SKM-1 (cell line): ENCODE measurements at regions not wholly inside any gene's neighbourhood (a gene's known extent, or its start where the extent isn't known, plus 50 kb on each side); places are given as distances from the start of the nearest gene placed in this dataset.

Experiments
- DNase-seq: peaks from one replicate; lab custom pipeline; 2025; ENCODE audit not compliant: unreplicated experiment; lab: John Stamatoyannopoulos, UW

DNA sequence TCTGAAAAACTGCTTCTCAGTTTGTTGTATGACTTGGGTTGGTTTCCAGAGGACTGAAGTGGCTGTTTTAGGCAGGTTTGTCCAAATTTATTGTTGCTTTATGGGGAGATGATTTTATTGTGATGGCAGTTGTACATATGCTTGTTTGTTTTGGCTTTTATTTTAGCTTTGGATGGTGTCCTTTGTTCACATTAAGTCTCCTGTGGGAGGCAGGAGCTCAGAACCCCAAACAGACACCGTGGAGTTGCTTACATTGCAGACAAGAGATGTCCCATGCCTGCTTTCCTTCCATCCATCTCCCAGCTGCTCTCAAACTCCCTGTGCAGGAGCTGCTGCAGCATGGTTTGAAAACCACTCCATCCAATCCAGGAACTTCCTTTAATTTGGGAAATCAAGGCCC lies 414.7 kb downstream of the LPIN1 start:
- no peak for DNase-seq

DNA sequence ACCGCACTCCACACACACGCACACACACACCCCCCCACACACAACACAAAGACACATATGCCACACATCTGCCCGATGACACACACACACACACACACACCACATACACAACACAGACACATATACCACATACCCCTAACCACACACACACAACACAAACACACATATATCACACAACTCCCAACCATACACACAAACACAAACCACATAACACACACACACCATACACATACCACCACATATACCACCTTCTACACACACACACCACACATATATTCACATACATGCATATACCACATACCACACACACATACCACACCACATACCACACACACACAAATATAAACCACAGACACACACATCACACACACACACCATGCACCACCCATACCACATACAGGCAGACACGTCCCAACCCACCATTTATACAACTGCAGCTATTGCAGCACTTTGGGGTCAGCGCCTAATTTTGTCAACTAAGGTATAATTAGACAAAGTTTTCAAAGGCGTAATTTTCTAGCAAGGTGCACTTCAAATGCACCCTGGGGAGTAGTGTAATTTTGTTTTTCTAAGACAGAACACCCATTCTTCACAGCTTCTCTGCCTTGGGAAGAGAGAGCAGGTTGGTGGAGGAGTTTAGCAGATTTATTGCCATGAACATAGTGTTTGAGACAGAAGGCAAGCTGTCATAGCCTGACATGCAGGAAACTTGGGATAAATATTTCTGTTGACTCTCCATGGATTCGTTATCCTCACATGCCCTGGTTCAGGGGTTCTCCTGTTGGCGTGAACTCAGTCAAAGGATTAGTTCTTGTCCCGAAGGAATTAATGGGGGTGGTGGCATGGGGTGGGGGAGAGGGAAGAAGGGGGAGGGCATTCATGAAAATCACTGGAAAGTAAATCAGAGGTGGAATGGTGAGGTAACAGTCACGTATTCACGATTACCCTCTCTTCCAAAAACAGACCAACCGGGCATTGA lies 416.1 kb downstream of the LPIN1 start:
- DNase-seq: no peak

DNA sequence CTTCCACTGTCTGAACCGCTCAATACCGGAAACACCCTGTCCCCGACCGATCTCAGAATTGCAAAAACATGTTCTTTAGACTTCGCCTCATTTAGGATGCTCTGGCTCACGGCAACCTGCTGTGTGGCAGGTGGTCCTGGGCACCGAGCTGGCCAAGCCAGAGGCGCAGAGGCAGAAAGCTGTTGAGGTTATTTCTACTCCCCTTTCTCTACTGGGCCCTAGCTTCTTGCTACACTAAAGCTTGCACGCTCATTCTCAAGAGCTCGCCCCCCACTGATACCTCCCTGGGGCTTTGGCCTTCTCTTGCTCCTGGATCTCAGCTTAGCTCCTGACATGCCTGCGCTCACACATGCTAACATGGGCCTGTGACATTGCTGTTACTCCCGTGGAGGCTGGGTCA lies 417.4 kb downstream of the LPIN1 start:
- DNase-seq: no peak

DNA sequence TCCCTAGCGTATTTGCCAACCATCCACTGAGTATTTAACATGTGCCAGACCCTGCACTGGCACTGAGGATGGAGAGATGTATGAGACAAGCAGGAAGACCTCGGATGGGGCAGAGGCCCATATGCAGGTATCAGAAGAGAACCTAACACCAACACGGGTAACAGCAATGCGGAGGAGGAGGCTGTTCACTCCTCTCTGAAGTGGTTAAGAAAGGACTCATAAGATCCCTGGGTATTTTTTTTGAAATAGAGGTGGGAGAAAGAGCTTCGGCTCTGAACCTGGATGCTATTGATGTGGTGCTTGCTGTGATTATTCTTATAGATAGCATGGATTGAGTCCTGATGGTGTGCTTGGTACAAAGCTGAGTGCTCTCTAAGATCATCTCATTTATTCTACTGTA lies 418.3 kb downstream of the LPIN1 start:
- DNase-seq: no peak

DNA sequence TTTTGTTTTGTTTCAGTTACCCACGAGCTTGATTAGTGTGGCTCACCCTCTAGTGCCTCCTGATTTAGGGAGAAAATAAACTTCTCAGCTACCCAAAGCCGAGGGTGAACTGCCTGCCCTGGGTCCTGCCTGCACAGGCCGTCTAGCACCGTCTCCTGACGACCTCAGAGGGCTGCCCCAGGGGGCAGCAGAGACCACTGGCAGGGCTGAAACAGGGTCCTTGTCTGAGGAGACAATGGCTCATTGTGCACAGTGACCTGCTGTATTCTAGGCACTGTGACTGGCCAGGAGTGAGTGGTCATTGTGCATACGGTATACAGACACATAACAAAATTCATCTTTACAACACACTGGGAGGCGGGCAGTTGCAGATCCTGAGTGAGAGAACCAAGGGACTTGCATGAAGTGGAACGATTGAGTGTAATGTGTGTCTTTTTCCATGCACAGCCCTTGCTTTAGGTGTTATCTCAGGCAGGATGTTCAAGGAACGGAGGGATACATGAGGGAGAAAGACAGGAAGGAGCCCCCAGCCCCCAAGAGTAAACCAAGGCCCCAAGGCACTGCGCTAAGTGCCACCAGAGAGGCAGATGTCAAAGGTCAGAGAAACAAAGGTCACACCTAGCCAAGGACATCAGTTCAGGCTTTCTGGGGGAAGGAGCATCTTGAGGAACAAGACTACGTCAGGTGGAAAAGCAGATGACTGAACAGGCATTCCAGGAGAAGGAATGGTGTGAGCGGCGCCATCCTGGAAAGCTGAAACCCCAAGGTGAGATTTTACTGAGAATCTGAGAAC lies 421.3 kb downstream of the LPIN1 start:
- DNase-seq: no peak

DNA sequence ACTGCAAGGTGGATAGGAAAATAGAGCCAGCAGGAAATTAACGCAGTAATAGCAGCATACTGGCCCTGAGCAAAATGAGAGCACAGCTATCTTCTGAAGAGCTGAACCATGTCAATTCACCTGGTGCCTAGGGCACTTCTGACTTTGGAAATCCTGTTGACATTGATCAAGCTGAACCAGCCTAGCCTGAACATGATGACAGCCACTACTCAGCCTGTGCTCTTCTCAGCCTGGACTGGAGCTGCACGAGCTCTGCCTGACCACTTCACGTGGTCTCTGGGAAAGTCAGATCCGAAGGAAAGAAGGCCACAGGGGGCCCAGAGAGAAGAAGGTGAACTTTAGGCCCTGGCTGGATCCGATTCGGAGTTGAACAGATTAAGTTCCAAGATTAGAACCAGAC lies 421.9 kb downstream of the LPIN1 start:
- no peak for DNase-seq

DNA sequence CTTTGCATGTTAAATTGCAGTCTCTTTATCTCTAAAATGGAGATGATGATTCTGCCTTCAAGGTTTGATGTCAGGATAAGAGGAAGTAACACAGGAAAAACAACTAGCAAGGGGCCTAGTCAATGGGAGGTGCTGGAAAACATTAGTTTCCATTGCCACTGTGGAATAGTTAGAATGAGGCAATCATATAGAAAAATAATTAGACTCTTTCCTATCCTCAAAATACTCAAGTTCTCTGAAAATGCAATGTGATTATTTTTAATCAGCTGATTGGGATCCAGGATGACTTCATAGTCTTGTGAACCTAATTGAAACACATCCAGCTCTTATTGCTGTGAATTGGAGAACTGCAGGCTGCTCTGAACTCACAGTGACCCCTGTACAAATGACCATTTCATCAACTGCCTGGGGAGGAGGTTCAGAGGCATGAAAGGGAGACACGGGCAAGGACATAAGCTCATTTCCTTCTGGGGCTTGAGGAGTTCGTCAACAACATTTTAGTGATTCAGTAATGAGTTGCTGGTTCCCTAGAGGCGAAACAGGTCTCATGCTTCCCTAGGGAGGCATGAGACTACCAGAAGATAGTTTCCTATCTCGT lies 422.5 kb downstream of the LPIN1 start:
- peak; percentile 92 for DNase-seq

DNA sequence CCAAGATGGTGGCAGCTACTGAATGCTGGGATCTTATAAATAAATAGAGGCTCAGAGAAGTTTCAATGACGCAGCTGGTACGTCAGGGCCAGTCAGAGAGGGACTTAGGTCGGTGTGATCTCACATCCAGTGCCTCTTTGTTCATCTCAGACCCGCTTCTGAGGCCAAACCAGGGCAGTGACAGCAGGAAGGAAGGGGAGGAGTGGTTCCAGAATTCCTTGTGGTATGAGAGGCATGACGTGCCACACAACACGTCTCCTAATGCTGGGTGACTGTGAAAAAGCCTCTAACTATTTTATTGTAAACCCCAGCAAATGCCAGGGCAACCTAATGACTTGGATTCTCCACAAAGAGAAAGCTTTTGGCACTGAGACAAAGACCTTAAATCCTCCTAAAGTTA lies 423.3 kb downstream of the LPIN1 start:
- no peak for DNase-seq

DNA sequence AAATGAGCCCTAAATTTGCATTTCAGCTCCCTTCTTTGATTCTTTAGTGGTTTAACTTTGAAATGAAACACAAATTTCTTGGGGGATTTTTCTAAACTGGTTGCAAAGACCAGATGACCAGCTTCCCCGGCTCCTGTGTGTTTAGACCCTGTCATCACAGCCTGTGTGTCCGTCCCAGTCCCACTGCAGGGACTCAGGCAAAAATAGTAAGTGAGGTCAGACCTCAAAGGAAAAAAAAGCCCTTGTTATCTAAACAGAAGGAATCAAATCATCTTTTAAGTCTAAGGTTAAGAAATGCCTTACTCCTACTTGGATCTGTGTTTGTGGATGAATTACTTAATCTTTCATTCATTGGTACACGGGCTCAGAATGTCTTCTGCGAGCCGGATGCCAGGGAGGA lies 423.7 kb downstream of the LPIN1 start:
- DNase-seq: no peak

DNA sequence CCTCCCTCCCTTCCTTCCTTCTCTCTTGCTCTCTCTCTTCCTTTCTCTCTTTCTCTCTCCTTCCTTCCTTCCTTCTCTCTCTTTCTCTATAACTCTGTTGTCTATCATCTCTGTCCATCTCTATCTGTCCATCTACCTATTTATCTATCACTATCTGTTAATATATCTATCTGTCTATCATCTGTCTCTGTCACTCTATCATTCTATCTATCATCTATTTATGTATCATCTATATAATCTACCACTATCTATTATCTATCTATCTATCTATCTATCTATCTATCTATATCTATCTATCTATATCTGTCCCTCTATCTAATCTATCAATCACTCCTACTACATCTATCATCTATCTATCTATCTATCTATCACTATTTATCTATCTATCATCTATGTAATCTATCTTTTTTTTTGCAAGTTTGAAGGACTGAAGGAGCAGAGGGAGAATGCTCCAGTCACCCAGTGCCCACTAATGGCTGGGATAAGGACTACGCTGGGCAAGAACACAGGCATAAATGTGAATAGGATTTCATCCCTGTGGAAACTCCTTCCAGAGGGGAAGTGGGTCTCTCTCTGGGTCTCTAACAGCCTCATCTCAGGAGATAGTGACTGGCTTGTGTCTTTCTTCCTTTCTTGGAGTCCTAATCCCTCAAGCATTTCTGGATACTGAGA lies 427.0 kb downstream of the LPIN1 start:
- DNase-seq: no peak

DNA sequence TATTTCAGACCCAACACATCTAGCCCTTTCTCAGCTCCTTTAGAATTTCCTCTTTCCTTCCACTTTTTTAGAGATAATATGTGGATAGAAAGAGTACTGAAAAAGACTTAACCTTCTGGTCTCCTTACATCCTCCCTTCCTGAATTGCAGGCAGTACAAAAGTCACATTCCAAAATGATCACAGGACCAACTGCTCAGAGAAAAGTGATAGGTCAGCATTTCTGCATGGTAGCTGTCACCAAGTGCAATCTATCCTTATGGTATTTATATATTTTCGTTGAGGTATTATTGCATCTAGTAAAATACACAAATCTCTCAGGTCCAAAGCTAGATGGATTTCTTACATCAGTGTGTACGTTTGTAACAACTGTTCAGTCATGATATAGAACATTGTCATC lies 427.5 kb downstream of the LPIN1 start:
- DNase-seq: no peak

DNA sequence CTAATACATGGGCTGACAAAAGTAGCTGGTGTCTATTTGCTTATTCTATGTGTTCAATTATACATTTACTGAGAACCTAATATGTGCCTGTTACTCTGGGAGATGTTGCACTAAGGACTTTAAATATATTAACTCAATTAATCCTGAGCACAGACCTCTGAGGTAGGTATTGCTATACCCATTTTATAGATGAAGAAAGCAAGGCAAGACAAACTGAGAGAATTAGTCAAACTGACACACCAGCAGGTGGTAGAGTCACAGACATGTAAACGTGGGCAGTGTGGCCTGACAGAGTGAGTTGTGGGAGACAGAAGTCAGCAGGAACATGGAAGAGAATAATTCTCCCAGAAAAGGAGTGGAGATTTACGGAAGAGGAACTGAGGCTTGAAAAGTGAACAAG lies 428.9 kb downstream of the LPIN1 start:
- DNase-seq: no peak

DNA sequence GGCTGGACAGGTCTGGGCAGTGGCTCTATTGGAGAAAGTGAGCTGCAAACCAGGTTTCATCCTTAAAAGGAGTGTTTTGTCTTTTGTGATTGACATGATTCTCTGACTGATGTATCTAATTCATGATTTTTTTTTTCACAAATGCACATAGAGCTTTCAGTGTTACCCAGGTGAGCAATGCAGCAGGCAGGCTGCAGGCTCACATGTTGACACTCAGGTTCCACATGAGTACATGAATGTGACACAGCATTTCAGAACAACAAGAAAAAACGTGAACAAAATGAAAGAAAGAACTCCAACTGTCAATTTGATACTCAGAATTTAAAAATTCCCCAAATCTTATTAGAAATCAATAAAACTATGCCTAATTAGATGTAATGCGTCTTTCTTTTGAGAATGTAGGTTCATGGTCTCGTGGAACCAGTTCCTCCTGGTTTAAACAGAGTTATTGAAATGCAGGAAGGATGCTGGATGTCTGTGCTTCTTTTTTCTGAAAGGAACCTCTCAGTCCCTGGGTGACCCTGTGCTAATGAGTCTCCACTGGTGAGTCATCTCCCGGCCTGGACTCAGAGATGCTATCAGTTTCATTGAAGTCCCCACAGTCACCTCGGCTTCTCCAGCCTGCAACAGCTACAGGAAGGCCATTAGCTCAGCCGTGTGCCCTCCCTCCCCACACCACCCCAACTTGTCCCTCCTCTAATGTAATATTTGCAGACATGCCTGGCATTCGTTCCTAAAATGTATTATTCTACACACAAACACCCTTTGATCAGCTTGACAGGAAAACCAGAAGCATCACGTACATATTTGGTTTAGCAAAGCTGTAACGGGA lies 430.4 kb downstream of the LPIN1 start:
- DNase-seq: peak; percentile 56

DNA sequence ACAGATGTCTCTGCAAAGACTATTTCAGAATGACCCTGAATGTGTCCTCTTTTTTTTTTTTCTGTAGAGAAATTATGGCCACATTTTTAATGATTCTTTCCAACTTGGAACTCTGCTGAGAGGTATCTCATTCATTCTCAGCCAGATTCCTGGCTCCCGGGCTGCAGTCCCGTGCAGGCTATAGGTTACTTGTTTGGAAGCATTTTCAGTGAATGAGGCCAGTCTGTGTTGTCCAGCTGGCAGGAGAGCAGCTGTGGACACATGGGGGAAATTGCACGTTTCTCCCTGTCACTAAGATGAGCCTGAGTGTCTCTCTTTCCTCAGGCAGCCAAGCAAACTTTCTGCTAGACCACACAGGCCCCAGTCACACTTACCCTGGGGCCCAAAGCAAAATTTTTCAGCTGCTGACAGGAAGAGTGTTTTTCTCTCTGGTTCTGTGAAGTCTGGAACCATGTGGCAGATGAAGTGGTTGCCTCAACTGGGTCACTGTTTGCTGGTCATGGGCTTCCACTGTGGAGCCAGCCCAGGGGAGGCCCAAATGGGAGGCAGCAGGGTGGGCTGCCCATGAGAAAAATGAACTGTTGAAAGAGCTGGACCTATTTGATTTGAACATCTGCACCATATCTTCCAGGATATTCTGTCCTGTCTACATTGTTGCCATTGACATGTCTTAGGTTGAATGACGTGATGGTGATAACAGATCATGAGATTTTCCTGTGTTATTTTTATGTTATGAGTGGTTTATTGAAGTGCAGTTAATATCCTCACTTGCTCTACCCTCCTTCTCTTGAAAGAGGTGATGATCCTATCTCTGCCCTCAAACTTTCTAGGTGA lies 431.2 kb downstream of the LPIN1 start:
- DNase-seq: no peak

DNA sequence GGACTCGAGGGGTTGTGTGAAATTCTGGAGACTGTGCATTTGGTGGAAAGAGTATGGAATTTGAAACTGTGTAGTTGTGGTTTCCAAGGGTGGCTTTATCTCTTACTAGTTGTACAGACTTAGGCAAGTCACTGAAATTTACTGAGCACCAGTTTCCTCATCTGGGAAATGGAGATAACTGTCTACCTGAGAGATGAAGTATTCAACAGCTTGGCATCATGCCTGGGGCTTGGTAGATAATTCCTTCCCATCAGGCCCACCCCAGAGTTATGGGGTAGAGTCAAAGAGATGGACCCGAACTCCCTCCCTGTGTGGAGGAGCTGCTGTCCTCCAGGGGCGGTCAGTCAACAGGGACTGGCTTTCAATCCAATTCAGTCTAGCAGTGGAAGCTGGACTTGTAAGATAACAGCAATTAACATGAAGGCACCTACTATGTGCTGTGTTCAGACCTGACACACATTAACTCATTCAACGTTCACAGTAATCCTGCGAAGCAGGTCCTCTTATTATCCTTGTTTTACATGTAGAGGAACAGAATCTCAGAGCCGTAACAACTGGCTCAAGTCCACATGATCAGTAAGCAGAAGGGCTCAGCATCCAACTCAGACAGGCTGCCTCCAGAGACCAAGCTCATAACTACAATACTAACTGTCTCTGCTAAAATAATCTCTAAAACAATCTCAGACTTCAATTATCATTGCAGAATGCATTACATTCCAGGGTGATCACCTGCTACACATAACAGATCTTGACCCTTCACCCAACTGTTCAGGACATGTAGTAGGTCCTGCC lies 432.1 kb downstream of the LPIN1 start:
- DNase-seq: no peak

DNA sequence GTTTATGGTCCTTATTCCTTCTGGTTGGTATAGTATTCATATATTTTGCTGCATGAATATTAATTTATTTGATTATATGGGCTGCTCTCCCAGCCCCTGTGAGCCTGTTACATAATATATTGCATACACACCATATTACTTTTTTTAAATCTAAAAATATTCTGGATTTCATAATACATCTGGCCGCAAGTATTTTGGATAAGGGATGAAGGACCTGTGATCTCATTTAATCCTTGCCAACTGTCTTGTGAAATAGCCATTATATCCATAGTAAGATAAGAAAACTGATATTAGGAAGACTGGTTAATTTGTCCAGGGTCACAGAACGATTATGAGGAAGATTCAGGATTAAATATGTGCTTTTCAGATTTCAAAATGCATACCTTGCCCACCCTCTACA lies 433.6 kb downstream of the LPIN1 start:
- no peak for DNase-seq

DNA sequence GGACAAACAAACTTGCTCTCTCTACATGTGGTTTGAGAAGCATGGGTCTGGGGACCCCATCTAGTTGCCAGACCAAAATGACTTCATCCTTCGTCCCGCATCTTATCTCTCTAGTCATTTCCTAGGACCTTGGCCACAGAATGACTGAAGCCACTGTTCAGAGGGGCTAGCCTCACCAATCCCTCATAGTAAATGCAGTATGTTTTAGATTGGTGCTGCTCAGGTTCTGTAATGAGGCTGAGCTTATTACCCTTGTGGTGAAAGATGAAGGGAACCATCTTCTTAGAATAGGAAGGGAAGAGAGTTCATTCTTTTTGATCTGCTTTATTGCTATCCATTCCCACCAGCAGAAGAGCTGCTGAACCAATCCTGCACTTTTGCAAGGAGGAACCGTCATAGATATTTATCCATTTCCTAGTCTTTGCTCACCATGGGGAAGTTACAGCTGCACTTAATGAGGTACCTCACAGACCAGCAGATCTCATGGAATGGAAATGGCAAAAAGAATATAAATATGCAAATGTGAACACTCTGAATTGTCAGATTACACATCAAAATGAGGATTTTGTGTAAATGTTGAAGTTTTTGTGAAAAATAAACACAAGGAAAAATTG lies 436.7 kb downstream of the LPIN1 start:
- DNase-seq: peak; percentile 48

DNA sequence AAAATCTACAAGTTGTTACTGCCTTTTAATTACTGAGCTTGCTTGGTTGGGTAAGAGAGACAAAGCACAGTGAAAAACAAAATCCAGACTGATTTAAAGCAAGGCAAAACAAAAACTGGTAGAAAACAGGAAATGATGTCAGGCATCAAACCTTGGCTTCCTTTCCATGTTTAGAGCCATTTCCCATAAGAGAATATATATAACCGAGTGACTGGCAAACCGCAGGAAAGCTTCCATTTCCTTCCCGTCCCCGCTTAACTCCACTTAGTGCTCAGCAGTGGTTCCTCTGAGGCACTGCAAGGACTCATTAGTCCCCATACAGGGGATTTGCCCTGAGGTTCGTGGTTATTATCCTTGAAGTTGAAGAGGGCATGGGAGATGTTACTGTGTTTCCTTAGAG lies 446.3 kb downstream of the LPIN1 start:
- no peak for DNase-seq
